ENCODE measurements at regions not wholly inside any gene's neighbourhood (a gene's known extent, or its start where the extent isn't known, plus 50 kb on each side); places are given as distances from the start of the nearest gene placed in this dataset.

- FAIRE-seq, result no peak
- no peaks in the 10 kb centered on the region for H3K4me1 ChIP-seq (replicated peaks in 1 of 4; ENCODE audit: control insufficient read depth in 3 of 4, insufficient read depth in 4 of 4, low read length in 3 of 4)
- H3K56ac ChIP-seq (replicated peaks; ENCODE audit: insufficient read length, low read depth, low read length), result no peak overlapping the region
- TF ChIP-seq CBX5 (IDR thresholded peaks at IDR 0.05; ENCODE audit: low read depth, low read length) (no peak), FOSL1 (IDR thresholded peaks at IDR 0.05; ENCODE audit: insufficient read depth, low read depth, low read length) (no peak), GABPA (IDR thresholded peaks at IDR 0.05; ENCODE audit: borderline replicate concordance, insufficient read depth, low read length) (no peak), MAFK (IDR thresholded peaks at IDR 0.05; ENCODE audit: low read depth, low read length) (no peak), RBBP5 (IDR thresholded peaks at IDR 0.05; ENCODE audit: borderline replicate concordance, low read depth, low read length) (no peak), JUN (IDR thresholded peaks at IDR 0.05; ENCODE audit: low read depth, low read length) (no peak), EP300 (IDR thresholded peaks at IDR 0.05; ENCODE audit: borderline replicate concordance in 1 of 2, low read depth in 2 of 2, low read length in 2 of 2) (no peak), CBX8 (IDR thresholded peaks at IDR 0.05; ENCODE audit: borderline replicate concordance, low read depth, low read length) (no peak), POU5F1 (IDR thresholded peaks at IDR 0.05; ENCODE audit: low read depth, low read length) (no peak), PHF8 (conservative IDR thresholded peaks at IDR 0.05; ENCODE audit: low read depth, low read length) (no peak), SP1 (IDR thresholded peaks at IDR 0.05; ENCODE audit: low read depth, low read length) (no peak), SRF (IDR thresholded peaks at IDR 0.05; ENCODE audit: low read depth, low read length) (no peak), CEBPB (IDR thresholded peaks at IDR 0.05; ENCODE audit: low read depth, low read length) (no peak)
- H3K23me2 ChIP-seq (ENCODE audit: low read depth, low read length), result 0 out of 2 replicates have a peak, but pooled peaks cover 2% of the 10 kb centered on the region
- no peak overlapping the region for H3K14ac ChIP-seq (ENCODE audit: insufficient read length)
- no peaks in the 10 kb centered on the region for H3K9me3 ChIP-seq (ENCODE audit: insufficient read depth in 2 of 2, low read depth in 1 of 2, low read length in 1 of 2)
- no peak overlapping the region for H4K91ac ChIP-seq (replicated peaks; ENCODE audit: insufficient read length, low read length)
- no peak overlapping the region for H2AK5ac ChIP-seq (ENCODE audit: low read depth, low read length)
- H3K18ac ChIP-seq (ENCODE audit: extremely low read depth, low read length), result no peak overlapping the region
- H3K27ac ChIP-seq (ENCODE audit: low read depth, low read length), result no peak overlapping the region
- H3K36me3 ChIP-seq (ENCODE audit: control insufficient read depth in 2 of 4, insufficient read depth in 4 of 4, low read length in 3 of 4), result no peaks in the 10 kb centered on the region
- no peak overlapping the region for H2AFZ ChIP-seq (ENCODE audit: low read length)
- no peak overlapping the region for H3K23ac ChIP-seq (ENCODE audit: insufficient read length)
- H4K5ac ChIP-seq (ENCODE audit: insufficient read length, low read depth, low read length), result no peak overlapping the region
- H2BK12ac ChIP-seq (ENCODE audit: low read depth, low read length), result no peak overlapping the region
- no peak overlapping the region for H2BK20ac ChIP-seq (ENCODE audit: low read length)
- H3K4me3 ChIP-seq (ENCODE audit: extremely low read depth in 1 of 4, insufficient read depth in 2 of 4, low read depth in 3 of 4, low read length in 4 of 4), result no peak overlapping the region
- H3K9ac ChIP-seq (replicated peaks in 1 of 4; ENCODE audit: extremely low read depth in 1 of 4, low read depth in 3 of 4, low read length in 3 of 4), result no peak overlapping the region
- H3K79me1 ChIP-seq (ENCODE audit: low read depth, low read length), result no peaks in the 10 kb centered on the region
- DNase-seq (ENCODE audit: low read depth in 1 of 2, low spot score in 2 of 2), result no peak
- ChIA-PET CTCF (ENCODE audit: partially characterized antibody) (interaction anchor here (0.8 to 6.0 kb wide), 3 partner anchors 11 to 643 kb away, joined by 3 to 40 read pairs (median 3); no protein-coding TSS in a partner anchor), POLR2A (ENCODE audit: partially characterized antibody) (no interaction called here)
- no peaks in the 10 kb centered on the region for H3K27me3 ChIP-seq (replicated peaks in 1 of 4; ENCODE audit: control insufficient read depth in 3 of 4, extremely low read depth in 1 of 4, insufficient read depth in 3 of 4, low read length in 3 of 4)
- H4K8ac ChIP-seq (ENCODE audit: extremely low read depth, insufficient read depth, low read length), result no peak overlapping the region
- H3K79me2 ChIP-seq (ENCODE audit: control insufficient read depth in 1 of 2, insufficient read depth in 2 of 2, low read length in 2 of 2), result no peaks in the 10 kb centered on the region
- 98% methylated on average over 6 of the region's 6 CpGs; no CpG with 5 or more reads in 1 of the 2 experiments for WGBS, 2 experiments (ENCODE audit: extremely low coverage in 1 of 2, insufficient coverage in 1 of 2, insufficient read length in 1 of 2, insufficient replicate concordance in 2 of 2, low coverage in 1 of 2, low lambda C conversion rate in 2 of 2, missing lambda C conversion rate in 1 of 2)
- H2BK5ac ChIP-seq (ENCODE audit: low read depth, low read length), result no peak overlapping the region
- no peak overlapping the region for H3K4ac ChIP-seq (replicated peaks; ENCODE audit: insufficient read length, low read depth, low read length)
- H2BK15ac ChIP-seq (ENCODE audit: low read length), result no peak overlapping the region
- no peak overlapping the region for H3K4me2 ChIP-seq (ENCODE audit: insufficient read depth in 1 of 2, low read depth in 2 of 2, low read length in 2 of 2)
- H4K20me1 ChIP-seq (replicated peaks in 1 of 2; ENCODE audit: control insufficient read depth in 1 of 2, insufficient read depth in 2 of 2, low read length in 2 of 2), result no peaks in the 10 kb centered on the region
- H2BK120ac ChIP-seq (replicated peaks; ENCODE audit: low read depth, low read length), result no peak overlapping the region
Observed at GRCh38 chr20:11195169-11195568, 521.4 kb upstream of the JAG1 start.

Measured in H1 (cell line).